KOPT-K1 (cell line): ENCODE measurements at regions not wholly inside any gene's neighbourhood (a gene's known extent, or its start where the extent isn't known, plus 50 kb on each side); places are given as distances from the start of the nearest gene placed in this dataset.

ENCODE experiments used
- H3K27ac ChIP-seq: fragments of 200-600 bp; sonication (generic); 2 replicates; pipeline ENCODE4 v1.5.1; 2016; ENCODE audit warnings: antibody characterized with exemption, mild to moderate bottlenecking, low read depth, low read length; ENCODE audit not compliant: poor library complexity, severe bottlenecking
- H3K36me3 ChIP-seq: fragments of 200-600 bp; sonication (generic); 2 replicates; pipeline ENCODE4 v1.5.1; 2017; ENCODE audit warnings: antibody characterized with exemption, mild to moderate bottlenecking, low read length, moderate library complexity; ENCODE audit not compliant: insufficient read depth
- H3K9me3 ChIP-seq: fragments of 200-600 bp; sonication (generic); 2 replicates; pipeline ENCODE4 v1.5.1; 2017; ENCODE audit warnings: antibody characterized with exemption, low read length, mild to moderate bottlenecking; ENCODE audit not compliant: insufficient read depth, poor library complexity, severe bottlenecking

- H3K9me3 ChIP-seq = peaks cover 12% of the 10 kb centered on the region
- no peak overlapping the region for H3K27ac ChIP-seq
- no peaks in the 10 kb centered on the region for H3K36me3 ChIP-seq
Measured at GRCh38 chr3:31481697-31482096, 51.0 kb upstream of the STT3B start.

GRCh38 chr3:31482493-31483200, 50.1 kb upstream of the STT3B start:
- no peak overlapping the region for H3K27ac ChIP-seq
- no peaks in the 10 kb centered on the region for H3K36me3 ChIP-seq
- peaks cover 12% of the 10 kb centered on the region for H3K9me3 ChIP-seq
